Stimulated activated CD8-positive, alpha-beta memory T cell treated with anti-CD3 and anti-CD28 coated beads, Interleukin-12 subunit alpha, Interleukin-12 subunit beta, amount 100 ng/mL, for 1 hour (primary cell): ENCODE measurements at regions not wholly inside any gene's neighbourhood (a gene's known extent, or its start where the extent isn't known, plus 50 kb on each side); places are given as distances from the start of the nearest gene placed in this dataset.

Experiments
- DNase-seq: peaks from one replicate; pipeline ENCODE4 v3.0.0-alpha.2; 2020; ENCODE audit warnings: low read depth

DNA sequence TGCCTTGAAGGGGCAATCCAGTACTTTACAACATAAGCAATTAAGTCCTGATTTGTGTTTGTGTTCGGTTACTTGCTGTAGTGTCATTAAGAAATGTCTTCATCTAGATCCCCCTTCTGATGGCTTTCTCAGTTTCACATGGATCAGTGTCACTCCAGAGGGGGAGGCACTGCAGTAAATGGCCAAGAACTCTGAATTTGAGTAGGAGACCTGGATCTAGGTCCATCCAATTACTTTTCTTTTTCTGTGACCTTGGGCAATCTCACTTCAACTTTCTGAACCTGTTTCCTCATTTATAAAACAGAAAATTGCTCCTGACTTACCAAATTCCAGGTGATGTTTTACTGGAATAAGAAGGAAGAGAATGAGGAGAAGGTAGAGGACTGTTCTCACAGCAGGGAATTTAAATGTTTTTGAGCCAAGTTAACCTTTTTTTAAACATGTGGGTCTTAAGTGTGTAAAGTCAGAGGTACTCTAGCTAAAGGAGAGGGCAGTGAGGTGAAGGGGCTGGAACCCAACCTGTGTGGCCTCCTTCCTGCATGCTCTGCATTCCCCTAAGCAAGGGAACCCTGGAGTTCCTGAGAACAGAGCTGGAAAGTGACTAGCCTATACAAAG lies 285.5 kb downstream of the HACE1 start:
- no peak for DNase-seq

DNA sequence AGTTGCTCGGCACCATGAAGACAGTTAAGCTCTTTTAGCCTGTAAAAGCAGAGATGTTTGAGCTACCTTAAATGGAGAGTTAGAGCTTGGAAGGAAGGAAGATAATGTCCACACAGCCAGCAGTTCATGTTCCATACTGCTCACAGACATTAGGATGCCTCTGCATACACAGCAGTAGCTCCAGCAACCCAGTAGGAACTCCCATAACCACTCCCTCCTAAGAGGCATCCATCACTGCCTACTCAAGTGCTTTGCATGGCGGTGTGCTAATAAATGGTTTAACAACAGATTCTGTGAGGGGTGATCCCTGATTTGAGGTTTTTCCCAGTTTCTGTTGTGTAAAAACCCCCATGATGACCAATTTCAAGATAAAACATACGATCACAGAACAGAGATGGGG lies 286.4 kb downstream of the HACE1 start:
- DNase-seq, result no peak

DNA sequence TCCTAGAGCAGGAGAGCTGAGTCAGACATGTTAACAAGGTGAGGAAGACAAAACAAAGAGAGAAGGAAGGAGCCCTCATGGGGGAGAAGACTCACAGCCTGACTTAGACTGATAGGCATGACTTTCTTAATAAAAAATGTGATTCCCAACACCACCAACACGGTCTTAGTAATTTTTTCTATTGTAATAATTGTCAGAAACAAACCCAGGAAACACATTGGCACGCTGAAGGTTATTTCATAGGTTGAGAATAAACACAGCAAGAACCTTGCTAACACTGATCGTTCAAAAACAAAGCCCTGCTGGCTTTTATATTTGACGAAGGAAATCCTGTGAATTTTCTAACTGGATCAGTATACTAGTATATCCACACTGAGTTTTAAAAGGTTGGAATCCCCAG lies 286.8 kb downstream of the HACE1 start:
- DNase-seq, result no peak

- no peak for DNase-seq
These were observed 293.3 kb downstream of the HACE1 start for GRCh38 chr6:104566411-104566810.

DNA sequence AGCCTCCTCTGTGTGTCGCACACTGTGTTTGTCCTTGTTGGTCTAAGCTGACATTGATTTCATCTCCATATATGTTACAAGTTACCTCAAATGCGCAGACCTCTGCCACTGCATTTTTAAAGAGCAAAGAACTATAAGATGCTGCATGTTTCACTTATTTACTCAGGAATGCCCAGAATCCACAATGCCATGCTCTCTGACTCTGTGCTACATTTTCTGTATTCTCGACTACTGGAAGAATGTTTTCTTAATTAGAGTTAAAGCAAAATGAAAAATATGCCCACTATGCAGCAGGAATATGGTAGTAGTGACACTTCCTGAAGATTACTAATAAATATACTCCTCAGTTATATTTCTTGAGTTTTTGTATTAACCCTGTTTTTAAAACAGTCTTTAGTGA lies 296.4 kb downstream of the HACE1 start:
- no peak for DNase-seq

DNA sequence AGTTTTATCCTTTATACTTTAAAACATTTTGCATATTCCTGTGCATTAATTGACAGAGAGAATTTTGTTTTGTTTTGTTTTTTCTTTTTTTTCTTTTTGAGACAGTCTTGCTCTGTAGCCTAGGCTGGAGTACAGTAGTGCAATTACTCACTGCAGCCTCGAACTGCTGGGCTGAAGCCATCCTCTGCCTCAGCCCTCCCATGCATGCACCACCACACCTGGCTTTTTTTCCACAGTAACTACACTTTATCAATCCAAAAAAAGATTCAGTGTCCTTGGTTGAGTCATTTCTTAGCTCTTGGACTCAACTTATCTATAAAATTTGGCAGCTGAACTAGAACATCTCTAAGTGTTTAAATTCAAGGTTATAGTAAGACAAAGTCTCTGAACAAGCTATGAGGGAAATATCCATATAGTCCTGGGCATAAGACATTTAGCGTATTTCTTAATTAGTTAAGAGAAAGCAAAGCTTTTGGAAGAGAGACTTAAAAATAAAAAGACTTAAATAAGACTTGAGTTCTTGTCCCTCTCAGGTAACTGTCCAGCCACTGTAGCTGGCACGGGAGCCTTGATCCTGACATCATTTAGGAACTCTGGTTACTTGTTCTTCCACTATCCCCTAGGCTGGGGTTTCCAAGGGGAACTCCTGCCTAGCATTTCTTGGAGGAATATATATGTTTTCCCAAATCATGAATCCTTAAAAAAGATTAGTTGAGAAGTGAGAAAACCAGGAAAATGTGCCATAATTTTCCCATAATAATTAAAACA lies 300.1 kb downstream of the HACE1 start:
- no peak for DNase-seq

GRCh38 chr6:104558746-104559145 lies 301.0 kb downstream of the HACE1 start:
- DNase-seq, result no peak

- no peak for DNase-seq
These were observed 311.4 kb downstream of the HACE1 start for GRCh38 chr6:104548297-104548696.

DNA sequence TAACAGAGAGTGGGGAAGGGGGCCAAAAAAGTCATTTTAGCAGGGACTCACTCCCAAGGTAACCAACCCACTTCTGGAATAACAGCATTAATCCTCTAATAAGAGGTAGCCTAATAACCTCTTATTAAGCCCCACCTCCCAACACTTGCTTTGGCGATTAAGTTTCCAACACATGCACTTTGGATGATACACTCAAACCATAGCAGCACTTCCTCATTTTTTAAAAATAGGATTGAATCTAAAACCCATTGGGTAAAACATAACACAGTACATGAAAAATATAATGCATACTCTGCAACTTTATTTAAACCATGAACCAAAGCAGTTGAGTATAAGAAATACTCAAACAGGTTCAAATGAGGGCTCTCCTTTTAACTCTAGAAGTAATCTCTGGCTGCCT lies 318.3 kb downstream of the HACE1 start:
- DNase-seq, result no peak

DNA sequence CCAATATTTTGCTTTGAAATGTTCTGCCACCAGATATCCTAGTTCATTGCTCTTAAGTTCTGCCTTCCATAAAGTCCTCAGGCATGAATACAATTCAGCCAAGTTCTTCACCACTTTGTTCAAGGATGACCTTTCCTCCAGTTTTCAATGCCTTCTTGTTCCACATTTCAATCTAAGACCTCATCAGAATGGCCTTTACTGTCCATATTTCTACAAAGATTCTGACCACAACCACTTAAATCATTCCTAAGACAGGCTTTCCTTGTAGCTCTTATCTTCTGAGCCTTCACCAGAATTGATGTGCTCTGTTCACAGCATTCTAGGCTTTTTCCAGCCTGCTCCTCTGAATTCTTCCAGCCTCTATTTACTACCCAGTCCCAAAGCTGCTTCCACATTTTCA lies 319.0 kb downstream of the HACE1 start:
- DNase-seq, result no peak

DNA sequence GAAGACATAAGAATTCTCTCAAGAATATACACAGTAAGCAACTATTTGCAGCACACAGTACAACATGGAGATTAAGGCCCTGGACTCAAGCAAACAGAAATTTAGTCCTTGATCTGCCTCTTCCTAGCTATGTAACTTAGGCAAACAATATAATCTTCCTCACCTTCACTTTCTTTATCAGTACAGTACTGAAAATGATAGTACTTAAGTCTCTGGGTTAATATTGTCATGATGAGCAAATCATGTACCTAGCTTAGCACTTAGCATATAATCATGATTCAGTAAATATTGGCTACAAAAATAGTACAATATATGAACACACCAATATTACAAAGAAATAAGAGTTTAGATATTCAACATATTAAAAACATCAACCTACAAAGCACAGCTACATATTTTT lies 320.5 kb downstream of the HACE1 start:
- no peak for DNase-seq

- no peak for DNase-seq
These were observed 321.8 kb downstream of the HACE1 start for GRCh38 chr6:104537872-104538271.

DNA sequence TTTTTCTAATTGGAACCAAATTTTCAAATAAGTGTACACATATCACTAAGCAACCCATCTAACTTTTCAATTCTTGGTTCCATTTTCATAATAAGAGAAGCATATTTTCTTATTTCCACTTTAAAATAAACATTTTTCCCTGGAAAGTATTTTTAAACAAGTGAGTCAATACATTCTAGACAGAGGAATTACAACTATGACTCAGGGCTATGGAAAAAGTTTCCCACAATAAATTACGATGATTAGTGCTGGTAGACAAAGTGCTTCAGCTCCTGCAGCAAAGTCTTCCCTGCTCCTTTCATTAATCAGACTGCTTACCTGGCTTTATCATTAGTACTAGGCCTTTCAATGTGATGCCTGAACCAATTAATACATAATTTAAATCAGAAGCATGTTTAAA lies 322.5 kb downstream of the HACE1 start:
- DNase-seq, result no peak

GRCh38 chr6:104532462-104532861 lies 327.3 kb downstream of the HACE1 start:
- no peak for DNase-seq

DNA sequence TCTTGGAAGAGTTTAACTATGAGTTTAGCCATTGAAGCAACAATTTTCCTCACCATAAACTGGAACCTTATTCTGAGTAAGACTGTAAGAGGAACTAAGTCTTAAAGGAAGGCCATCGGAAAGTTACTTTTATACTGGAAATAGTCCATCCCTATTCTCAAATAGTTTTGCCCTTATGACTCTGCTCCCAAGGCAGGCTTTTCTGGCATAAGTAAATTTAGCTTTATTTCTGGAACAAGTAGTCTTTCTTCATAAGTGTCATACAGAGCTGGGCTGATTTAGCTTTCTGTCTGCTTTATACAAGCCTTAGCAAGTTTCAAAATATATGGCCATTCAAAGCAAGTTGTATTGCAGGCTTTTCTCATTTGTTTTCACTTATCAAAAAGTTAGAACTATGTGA lies 328.1 kb downstream of the HACE1 start:
- no peak for DNase-seq

DNA sequence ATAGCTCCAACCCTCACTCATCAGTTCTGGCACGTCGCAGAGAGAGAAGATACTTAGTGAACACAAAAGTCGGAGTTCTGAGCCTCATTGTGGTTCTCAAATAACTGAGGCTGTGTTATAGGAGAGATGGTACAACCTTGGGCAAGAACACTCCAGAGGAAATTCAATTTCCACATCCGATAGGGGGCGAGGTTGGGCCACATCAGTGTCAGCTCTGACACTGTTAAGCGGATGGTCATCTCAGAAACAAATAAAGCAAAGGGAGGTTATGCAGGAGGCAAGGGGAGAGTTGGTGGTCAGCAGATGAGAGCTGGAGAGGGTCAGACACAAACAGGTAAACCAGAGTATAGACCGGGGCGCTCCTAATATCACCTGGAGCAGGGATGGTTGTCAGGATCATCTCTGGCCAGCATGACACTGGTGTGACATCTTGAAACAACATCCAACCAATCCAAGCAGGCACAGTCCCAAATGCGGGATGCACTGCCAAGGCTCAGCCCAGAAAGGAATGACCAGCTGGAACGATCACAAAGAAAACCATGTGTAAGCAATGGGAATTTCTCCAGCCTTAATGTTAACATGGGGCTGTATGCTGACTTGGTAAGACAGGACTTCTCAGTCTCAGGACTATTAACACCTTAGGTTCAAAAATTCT lies 331.8 kb downstream of the HACE1 start:
- no peak for DNase-seq

- DNase-seq, result no peak
These were observed 332.4 kb downstream of the HACE1 start for GRCh38 chr6:104527311-104527710.

DNA sequence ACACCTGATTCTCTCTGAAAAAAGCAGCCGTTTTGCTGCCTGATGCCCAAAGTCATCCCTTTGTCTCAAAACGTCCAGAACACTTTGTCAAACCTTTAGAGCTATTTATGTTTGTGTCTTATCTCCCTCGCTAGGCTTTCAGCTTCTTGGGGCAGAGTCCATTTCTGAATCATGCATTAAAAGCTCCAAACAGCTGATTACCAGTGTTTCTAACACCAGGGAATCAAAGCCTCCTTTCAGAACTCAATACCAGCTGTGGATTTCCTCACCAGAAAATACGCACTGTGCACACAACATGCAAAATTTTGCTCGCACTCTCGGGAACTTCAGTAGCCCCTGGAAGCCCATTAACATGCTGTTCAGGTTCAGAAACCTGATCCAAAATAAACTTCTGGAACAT lies 333.3 kb downstream of the HACE1 start:
- DNase-seq, result no peak

DNA sequence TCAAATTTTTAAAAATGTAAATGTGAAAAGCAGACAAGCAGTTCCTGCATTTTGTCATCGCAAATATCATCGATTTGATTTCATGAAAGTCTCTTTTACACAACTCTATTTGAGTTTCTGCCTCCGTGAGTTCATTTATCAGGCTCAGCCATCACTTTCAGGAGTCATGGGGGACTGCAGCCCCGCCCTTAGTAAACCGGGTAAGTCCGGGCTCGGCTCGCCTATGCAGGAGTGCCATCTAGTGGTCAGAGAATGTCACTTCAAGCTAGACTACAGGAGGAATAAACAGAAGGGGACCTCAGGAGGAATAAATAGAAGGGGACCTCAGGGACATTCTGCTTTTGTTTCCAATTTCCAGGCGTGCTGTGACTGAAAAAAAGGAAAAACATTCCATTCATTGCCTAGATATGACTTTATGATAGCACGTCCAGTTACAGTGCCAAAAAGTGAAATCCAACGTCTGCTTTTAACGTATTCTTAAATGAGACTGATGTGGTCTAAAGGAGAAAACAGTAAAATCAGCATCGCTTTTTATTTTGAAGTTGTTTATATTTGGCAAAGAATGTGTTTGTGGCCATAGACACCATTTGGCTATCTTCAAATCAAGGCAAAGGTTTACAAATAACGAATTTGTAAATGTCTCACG lies 333.9 kb downstream of the HACE1 start:
- DNase-seq, result peak; percentile 35

DNA sequence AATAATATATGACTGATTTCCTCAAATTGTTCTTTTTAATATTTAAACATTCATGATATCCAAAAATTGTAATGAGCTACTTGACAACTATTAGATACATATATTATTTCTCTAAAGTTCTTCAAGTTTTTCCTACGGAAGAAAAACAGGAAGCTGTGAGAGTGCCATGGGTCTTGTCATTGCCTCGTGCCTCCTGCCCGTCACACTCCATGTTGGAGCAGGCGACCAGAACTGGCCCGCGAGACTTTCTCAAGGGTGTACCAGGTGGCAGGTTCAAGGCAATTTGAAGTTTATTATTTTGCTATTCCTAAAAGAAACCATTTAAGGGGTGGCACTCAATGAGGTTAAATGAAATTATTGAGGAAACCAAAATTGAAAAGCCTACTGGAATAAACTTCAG lies 337.2 kb downstream of the HACE1 start:
- no peak for DNase-seq

DNA sequence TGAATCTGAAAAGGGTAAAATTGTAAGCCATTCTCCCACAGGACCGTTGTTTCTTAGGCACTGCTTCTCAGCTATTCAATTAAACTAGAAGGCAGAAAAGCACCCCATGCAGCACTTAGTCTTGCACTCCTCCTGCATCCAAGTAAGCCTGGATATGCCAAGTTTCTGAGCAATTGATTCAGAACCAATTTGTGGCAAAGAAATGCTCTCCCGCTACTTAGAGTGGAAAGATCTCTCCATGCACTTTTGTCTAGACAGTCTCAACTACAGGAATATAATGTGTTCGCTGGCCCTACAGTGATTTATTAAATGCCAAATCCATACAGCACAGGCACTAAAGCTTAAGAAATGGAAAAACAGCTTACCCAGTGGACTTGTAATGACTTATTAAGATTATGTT lies 338.5 kb downstream of the HACE1 start:
- DNase-seq, result no peak

DNA sequence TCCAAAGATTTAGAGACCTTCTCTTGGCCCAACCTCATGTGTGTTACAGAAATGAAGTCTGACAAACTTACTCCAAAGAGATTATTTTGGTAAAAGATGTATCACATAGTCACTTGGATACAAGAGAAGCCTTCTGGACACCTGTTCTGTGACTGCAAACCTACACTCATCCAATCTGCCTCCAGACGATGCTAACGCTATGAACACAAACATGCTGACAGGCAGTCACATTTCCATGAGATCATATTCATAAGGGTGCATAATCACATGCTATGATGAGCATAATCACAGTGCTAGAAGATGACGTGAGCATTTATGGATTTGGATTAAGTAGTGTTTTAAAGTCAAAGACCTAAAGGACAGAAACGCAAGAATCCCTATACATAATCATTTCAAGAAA lies 340.2 kb downstream of the HACE1 start:
- no peak for DNase-seq

DNA sequence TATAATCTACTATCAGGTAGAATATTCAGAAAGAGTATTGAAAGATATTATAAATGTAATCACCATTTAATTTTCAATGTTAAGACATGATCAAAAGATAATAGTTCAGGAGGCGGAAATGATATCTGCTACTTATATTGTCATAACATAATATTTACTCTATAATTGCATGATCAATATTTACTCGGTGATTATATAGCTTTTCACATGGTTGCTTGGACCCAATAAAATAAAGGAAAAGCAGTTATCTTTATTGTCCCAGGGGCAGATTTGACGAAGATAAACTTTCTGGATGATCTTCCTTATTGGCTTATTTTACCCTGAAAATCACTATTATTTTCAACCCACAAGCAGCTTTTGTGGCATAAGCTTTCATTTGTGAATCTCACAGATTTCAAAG lies 350.4 kb downstream of the HACE1 start:
- no peak for DNase-seq
